Right atrium auricular region (tissue), 2 donors: ENCODE measurements at regions not wholly inside any gene's neighbourhood (a gene's known extent, or its start where the extent isn't known, plus 50 kb on each side); places are given as distances from the start of the nearest gene placed in this dataset.

Experiments used
- DNase-seq: peaks from one replicate; pipeline ENCODE4 v3.0.0-alpha.2; 2019; ENCODE audit warnings: low spot score
- H3K27ac ChIP-seq, 2 donors: fragments of 200-600 bp; sonication (generic); 1 replicate in 1 of 2; 2 replicates in 1 of 2; pipeline ENCODE4 v1.5.1; 2016 to 2019
- H3K27me3 ChIP-seq, 2 donors: fragments of 200-600 bp; sonication (generic); one replicate each; pipeline versions ENCODE4 v1.5.1 to v1.6.0; 2017 to 2019
- H3K36me3 ChIP-seq: fragments of 200-600 bp; sonication (generic); one replicate; pipeline ENCODE4 v1.5.1; 2016
- H3K4me1 ChIP-seq, 2 donors: fragments of 200-600 bp; sonication (generic); one replicate each; pipeline versions ENCODE4 v1.5.1 to v1.6.0; 2017 to 2019
- H3K4me3 ChIP-seq, 2 donors: fragments of 200-600 bp; sonication (generic); 1 replicate in 1 of 2; 2 replicates in 1 of 2; pipeline ENCODE4 v1.5.1; 2017 to 2019; ENCODE audit warnings: mild to moderate bottlenecking in 1 of 2, moderate library complexity in 1 of 2
- H3K9me3 ChIP-seq, 2 donors: fragments of 200-600 bp; sonication (generic); one replicate each; pipeline ENCODE4 v1.5.1; 2019
- TF ChIP-seq, protein P1 (sequence below), 2 donors: fragments of 200-600 bp; sonication (generic); IDR thresholded peaks; one replicate each; pipeline ENCODE4 v1.5.1; 2019; ENCODE audit warnings: antibody characterized with exemption in 2 of 2

DNA sequence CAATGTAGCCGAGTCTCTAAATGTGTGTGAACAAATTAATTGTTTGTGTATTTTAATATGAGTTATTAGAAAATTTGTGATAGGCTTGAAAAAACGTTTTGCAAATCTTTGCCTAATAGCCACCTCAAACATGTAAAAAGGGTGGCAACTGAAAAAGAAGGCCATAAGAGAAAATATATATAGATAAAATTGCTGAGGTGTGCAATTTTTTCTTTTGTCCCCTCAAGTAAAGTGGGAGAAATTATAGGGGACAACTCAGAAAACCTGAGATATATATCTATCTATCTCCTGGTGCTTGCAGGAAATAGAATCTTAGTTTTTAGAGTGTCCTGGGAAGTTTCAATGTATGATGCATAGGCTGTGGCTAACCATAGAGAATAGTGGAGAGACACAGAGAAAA, 201.4 kb upstream of the LRP1B start:
- no peak overlapping the region for H3K27ac ChIP-seq
- TF ChIP-seq, protein P1, sequence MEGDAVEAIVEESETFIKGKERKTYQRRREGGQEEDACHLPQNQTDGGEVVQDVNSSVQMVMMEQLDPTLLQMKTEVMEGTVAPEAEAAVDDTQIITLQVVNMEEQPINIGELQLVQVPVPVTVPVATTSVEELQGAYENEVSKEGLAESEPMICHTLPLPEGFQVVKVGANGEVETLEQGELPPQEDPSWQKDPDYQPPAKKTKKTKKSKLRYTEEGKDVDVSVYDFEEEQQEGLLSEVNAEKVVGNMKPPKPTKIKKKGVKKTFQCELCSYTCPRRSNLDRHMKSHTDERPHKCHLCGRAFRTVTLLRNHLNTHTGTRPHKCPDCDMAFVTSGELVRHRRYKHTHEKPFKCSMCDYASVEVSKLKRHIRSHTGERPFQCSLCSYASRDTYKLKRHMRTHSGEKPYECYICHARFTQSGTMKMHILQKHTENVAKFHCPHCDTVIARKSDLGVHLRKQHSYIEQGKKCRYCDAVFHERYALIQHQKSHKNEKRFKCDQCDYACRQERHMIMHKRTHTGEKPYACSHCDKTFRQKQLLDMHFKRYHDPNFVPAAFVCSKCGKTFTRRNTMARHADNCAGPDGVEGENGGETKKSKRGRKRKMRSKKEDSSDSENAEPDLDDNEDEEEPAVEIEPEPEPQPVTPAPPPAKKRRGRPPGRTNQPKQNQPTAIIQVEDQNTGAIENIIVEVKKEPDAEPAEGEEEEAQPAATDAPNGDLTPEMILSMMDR (IDR thresholded peaks at IDR 0.05), result no peak
- no peak for DNase-seq
- H3K4me1 ChIP-seq, result no peaks in the 10 kb centered on the region
- H3K36me3 ChIP-seq, result no peaks in the 10 kb centered on the region
- H3K27me3 ChIP-seq, result no peaks in the 10 kb centered on the region
- no peak overlapping the region for H3K4me3 ChIP-seq
- no peaks in the 10 kb centered on the region for H3K9me3 ChIP-seq

DNA sequence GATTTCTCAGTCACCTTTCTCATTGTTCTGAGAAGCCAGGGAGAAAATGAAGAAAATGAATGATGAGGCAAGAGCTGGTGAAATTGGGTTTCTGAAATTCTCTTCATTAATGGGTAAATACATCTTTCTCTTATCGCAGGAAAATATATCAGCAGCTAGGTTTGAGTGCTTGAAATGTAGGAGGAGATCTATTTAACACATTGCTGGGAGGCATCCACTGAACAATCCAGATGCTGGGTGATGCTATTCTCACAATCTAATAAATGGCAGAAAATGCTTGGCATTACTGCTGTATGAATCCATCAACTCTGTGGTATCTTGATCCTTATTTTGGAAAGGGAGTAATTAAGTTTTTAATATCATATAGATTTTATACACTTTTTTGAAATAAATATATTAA, 199.6 kb upstream of the LRP1B start:
- no peaks in the 10 kb centered on the region for H3K4me1 ChIP-seq
- TF ChIP-seq, protein P1 (IDR thresholded peaks at IDR 0.05), result no peak
- H3K4me3 ChIP-seq, result no peak overlapping the region
- H3K36me3 ChIP-seq, result no peaks in the 10 kb centered on the region
- H3K9me3 ChIP-seq, result no peaks in the 10 kb centered on the region
- no peak overlapping the region for H3K27ac ChIP-seq
- H3K27me3 ChIP-seq, result no peaks in the 10 kb centered on the region
- DNase-seq, result no peak

DNA sequence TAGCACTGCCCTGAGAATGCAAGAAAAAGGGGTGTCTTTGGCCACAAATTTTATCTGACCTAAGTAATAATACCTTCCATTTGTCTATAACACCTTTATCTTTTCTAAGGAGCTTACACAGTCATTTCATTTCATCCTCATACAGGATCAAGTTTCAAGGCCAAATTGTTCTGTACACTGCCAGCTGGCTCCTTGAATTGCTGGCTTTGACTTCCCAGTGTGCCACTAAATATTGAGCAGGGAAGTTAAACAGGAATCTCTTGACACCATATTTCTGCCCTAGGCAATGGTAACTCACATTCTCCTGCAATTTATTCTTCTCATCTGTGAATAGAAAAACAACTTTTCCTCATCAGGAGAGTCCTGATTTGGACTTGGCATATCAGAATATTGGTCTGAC, 195.1 kb upstream of the LRP1B start:
- TF ChIP-seq, protein P1 (IDR thresholded peaks at IDR 0.05), result no peak
- H3K27ac ChIP-seq, result no peak overlapping the region
- H3K4me1 ChIP-seq, result no peaks in the 10 kb centered on the region

DNA sequence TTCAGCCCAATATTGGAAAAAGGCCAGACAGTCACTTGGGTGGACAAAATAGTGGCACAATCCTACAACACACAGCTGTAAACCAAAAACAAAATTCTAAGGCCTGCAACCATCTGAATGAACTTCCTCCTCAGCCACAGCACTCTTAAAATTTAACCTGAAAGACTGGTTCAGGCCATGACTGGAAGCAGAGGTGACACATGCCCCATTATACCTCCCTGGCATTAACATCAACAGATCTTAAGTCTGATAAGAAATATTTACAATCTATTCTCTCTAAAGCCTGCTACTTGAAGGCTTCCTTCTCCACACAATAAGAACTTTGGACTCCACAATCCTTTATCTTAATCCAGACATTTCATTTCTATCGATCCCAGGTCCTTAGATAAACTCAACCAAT, 192.4 kb upstream of the LRP1B start:
- H3K36me3 ChIP-seq, result no peaks in the 10 kb centered on the region
- no peaks in the 10 kb centered on the region for H3K4me1 ChIP-seq
- H3K9me3 ChIP-seq, result no peaks in the 10 kb centered on the region
- no peaks in the 10 kb centered on the region for H3K27me3 ChIP-seq
- TF ChIP-seq, protein P1 (IDR thresholded peaks at IDR 0.05), result no peak
- no peak overlapping the region for H3K4me3 ChIP-seq
- no peak overlapping the region for H3K27ac ChIP-seq
- DNase-seq, result no peak

More for the DNA sequence above, 195.1 kb upstream of the LRP1B start:
- H3K4me3 ChIP-seq, result no peak overlapping the region
- no peak for DNase-seq
- H3K9me3 ChIP-seq, result no peaks in the 10 kb centered on the region
- H3K36me3 ChIP-seq, result no peaks in the 10 kb centered on the region
- H3K27me3 ChIP-seq, result no peaks in the 10 kb centered on the region

DNA sequence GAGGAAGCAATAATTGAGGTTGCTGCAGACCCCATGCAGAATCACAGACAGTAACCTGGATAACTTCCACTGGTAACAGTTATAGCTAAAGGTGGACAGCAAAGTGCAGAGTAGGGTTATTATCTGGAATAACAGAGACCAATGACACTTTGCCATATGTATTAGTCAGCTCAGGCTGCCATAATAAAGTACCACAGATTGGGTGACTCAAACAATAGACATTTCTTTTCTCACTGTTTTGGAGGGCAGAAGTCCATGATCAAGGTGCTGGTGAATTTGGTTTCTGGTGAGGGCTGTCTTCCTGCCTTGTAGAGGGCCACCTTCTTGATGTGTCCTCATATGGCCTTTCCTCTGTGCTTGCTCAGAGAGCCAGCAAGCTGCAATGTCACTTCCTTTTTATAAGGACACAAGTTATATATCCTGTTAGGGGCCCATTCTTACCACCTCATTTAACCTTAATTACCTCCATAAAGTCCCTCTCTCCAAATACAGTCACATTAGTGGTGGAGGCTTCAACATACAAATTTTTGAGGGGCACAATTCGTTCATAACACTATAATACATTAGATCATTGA, 191.0 kb upstream of the LRP1B start:
- Histone ChIP-seq H3K27ac (no peak overlapping the region), H3K36me3 (no peaks in the 10 kb centered on the region), H3K9me3 (no peaks in the 10 kb centered on the region), H3K4me1 (no peaks in the 10 kb centered on the region), H3K27me3 (no peaks in the 10 kb centered on the region), H3K4me3 (no peak overlapping the region)
- TF ChIP-seq, protein P1 (IDR thresholded peaks at IDR 0.05), result no peak
- DNase-seq, result no peak

DNA sequence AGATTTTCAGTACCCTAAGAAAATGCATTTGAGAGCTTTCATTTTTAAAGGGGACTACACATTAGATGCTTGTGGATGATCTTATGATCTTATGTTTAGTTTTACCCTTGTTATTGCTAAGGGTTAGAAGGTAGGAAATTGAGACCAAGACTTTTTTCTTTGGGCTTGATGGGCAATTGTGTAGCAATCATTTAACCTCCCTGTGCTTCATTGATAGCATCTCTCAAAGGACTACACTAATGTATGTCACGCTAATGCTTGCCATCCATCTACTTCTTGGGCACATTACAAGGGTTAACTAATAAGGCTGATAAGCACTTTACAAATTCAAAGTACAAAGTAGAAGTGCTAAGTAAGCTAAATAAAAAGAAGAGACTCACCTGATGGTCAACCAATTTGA, 189.3 kb upstream of the LRP1B start:
- no peak overlapping the region for H3K27ac ChIP-seq
- TF ChIP-seq, protein P1 (IDR thresholded peaks at IDR 0.05), result no peak
- H3K27me3 ChIP-seq, result no peaks in the 10 kb centered on the region
- no peaks in the 10 kb centered on the region for H3K36me3 ChIP-seq
- H3K4me3 ChIP-seq, result no peak overlapping the region
- DNase-seq, result no peak
- H3K4me1 ChIP-seq, result no peaks in the 10 kb centered on the region
- no peaks in the 10 kb centered on the region for H3K9me3 ChIP-seq
